ENCODE measurements at regions not wholly inside any gene's neighbourhood (a gene's known extent, or its start where the extent isn't known, plus 50 kb on each side); places are given as distances from the start of the nearest gene placed in this dataset.

- TF ChIP-seq, protein P1, sequence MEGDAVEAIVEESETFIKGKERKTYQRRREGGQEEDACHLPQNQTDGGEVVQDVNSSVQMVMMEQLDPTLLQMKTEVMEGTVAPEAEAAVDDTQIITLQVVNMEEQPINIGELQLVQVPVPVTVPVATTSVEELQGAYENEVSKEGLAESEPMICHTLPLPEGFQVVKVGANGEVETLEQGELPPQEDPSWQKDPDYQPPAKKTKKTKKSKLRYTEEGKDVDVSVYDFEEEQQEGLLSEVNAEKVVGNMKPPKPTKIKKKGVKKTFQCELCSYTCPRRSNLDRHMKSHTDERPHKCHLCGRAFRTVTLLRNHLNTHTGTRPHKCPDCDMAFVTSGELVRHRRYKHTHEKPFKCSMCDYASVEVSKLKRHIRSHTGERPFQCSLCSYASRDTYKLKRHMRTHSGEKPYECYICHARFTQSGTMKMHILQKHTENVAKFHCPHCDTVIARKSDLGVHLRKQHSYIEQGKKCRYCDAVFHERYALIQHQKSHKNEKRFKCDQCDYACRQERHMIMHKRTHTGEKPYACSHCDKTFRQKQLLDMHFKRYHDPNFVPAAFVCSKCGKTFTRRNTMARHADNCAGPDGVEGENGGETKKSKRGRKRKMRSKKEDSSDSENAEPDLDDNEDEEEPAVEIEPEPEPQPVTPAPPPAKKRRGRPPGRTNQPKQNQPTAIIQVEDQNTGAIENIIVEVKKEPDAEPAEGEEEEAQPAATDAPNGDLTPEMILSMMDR (conservative IDR thresholded peaks at IDR 0.05; ENCODE audit: low read length) = no peak
- no peak overlapping the region for H3K4me3 ChIP-seq (ENCODE audit: low read length)
- DNase-seq (ENCODE audit: low read depth) = no peak
Measured at GRCh38 chr1:223486932-223487886, 94.0 kb downstream of the CCDC185 start.

- H3K4me3 ChIP-seq (ENCODE audit: low read length) = no peak overlapping the region
- no peak for DNase-seq (ENCODE audit: low read depth)
- TF ChIP-seq, protein P1 (conservative IDR thresholded peaks at IDR 0.05; ENCODE audit: low read length) = no peak
Measured at GRCh38 chr1:223487887-223488259, 94.7 kb downstream of the CCDC185 start.

- TF ChIP-seq, protein P1 (conservative IDR thresholded peaks at IDR 0.05; ENCODE audit: low read length) = no peak
- DNase-seq (ENCODE audit: low read depth) = no peak
- H3K4me3 ChIP-seq (ENCODE audit: low read length) = no peak overlapping the region
Measured at GRCh38 chr1:223489439-223489838, 96.2 kb downstream of the CCDC185 start.

GRCh38 chr1:223490256-223490655, 97.0 kb downstream of the CCDC185 start:
- DNase-seq (ENCODE audit: low read depth) = no peak
- TF ChIP-seq, protein P1 (conservative IDR thresholded peaks at IDR 0.05; ENCODE audit: low read length) = no peak
- no peak overlapping the region for H3K4me3 ChIP-seq (ENCODE audit: low read length)
